ENCODE measurements at regions not wholly inside any gene's neighbourhood (a gene's known extent, or its start where the extent isn't known, plus 50 kb on each side); places are given as distances from the start of the nearest gene placed in this dataset.

DNA sequence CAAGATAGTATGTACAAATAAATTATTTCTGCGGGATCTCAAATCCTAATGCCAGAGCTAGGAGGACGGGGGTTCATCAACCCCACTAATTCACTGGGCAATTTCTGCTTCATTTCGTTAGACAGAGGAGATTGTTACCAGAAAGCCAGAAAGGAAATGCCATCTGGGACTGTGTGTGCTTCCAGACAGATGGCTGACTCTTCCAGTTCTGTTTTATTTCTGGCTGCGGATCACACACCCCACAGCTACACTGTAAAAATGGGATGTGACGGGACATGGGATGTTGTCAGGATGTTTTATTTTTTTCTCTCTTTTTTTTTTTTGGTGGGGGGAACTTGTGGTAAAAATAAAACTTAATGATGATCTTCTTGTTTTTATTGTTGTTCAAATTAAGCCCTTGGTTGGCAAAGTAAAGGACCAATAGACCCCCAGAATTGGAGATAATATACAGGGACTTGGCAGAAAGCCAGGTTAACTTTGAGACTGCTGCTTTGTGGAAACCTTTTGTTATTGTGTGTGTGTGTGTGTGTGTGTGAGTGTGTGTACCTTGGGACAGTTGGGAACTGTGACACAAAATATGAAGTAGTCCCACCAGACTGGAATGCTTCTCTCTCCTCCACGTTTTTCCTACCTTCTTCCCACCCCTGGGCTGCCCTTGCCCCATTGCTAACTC is 114.5 kb downstream of the NUF2 start:
- Histone ChIP-seq H3K36me3 (no peaks in the 10 kb centered on the region), H3K4me1 (no peaks in the 10 kb centered on the region), H3K27ac (no peak overlapping the region), H3K27me3 (no peaks in the 10 kb centered on the region), H3K9me3 (no peaks in the 10 kb centered on the region), H3K4me3 (no peak overlapping the region)
- WGBS, 2 donors: 62 to 63% methylated on average over 6 of the region's 6 CpGs
- TF ChIP-seq, protein P1, sequence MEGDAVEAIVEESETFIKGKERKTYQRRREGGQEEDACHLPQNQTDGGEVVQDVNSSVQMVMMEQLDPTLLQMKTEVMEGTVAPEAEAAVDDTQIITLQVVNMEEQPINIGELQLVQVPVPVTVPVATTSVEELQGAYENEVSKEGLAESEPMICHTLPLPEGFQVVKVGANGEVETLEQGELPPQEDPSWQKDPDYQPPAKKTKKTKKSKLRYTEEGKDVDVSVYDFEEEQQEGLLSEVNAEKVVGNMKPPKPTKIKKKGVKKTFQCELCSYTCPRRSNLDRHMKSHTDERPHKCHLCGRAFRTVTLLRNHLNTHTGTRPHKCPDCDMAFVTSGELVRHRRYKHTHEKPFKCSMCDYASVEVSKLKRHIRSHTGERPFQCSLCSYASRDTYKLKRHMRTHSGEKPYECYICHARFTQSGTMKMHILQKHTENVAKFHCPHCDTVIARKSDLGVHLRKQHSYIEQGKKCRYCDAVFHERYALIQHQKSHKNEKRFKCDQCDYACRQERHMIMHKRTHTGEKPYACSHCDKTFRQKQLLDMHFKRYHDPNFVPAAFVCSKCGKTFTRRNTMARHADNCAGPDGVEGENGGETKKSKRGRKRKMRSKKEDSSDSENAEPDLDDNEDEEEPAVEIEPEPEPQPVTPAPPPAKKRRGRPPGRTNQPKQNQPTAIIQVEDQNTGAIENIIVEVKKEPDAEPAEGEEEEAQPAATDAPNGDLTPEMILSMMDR (IDR thresholded peaks at IDR 0.05): no peak
- DNase-seq (no peak), ATAC-seq (no peak), FAIRE-seq (no peak)
- intact Hi-C loops (cut with DNase I): no loop called here

DNA sequence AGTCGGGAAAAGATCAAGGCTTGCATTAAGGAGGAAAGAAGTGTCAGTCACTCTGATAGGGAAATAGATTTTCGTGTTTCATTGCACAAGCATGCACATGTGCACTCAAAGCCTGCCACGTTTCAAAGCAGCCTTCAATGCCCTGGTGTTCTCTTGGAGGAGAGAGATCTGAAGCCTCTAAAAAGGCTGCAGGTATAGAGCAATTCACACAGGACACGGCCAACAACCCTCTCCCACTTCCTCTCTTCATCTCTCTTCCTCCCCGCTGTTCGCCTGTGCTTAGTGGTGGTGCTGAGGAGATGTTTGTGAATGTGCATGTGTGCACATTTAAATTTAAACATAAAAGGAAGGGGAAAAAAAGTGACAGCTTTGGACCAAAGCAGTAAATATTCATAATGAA is 117.7 kb downstream of the NUF2 start:
- FAIRE-seq (no peak), DNase-seq (no peak), ATAC-seq (no peak)
- H3K9me3 ChIP-seq: no peaks in the 10 kb centered on the region
- WGBS, 2 donors: 33 to 41% methylated on average over 6 of the region's 6 CpGs
- no peak overlapping the region for H3K27ac ChIP-seq
- TF ChIP-seq, protein P1 (IDR thresholded peaks at IDR 0.05): no peak
- intact Hi-C loops (cut with DNase I): no loop called here
- no peaks in the 10 kb centered on the region for H3K27me3 ChIP-seq
- H3K4me1 ChIP-seq: no peaks in the 10 kb centered on the region
- H3K36me3 ChIP-seq: no peaks in the 10 kb centered on the region
- H3K4me3 ChIP-seq: no peak overlapping the region

DNA sequence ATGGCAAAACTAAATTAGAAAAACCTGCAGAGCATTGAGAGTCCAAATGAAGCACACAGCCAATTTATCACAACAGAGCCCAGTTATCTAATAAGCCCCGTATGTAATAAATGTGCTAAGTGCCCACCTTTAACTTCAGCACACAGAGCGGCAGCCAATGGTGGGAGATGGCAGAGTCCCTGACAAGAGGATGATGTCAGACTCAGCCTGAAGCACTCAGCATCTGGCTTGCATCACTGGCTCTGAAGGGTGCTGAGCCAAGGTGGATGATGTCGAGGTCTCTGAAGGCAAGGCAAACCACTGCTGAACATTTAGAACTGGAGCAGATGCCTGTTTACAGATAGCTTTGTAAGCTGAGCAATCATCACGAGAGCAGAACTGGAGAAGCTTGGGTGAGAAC is 118.3 kb downstream of the NUF2 start:
- no peak for FAIRE-seq
- no peaks in the 10 kb centered on the region for H3K27me3 ChIP-seq
- TF ChIP-seq, protein P1 (IDR thresholded peaks at IDR 0.05): no peak
- intact Hi-C loops (cut with DNase I): no loop called here
- no peak overlapping the region for H3K27ac ChIP-seq
- WGBS, 2 donors: 53 to 59% methylated on average over 4 of the region's 4 CpGs
- H3K36me3 ChIP-seq: no peaks in the 10 kb centered on the region
- H3K4me3 ChIP-seq: no peak overlapping the region
- H3K9me3 ChIP-seq: no peaks in the 10 kb centered on the region
- DNase-seq: no peak
- H3K4me1 ChIP-seq: no peaks in the 10 kb centered on the region
- ATAC-seq: no peak

DNA sequence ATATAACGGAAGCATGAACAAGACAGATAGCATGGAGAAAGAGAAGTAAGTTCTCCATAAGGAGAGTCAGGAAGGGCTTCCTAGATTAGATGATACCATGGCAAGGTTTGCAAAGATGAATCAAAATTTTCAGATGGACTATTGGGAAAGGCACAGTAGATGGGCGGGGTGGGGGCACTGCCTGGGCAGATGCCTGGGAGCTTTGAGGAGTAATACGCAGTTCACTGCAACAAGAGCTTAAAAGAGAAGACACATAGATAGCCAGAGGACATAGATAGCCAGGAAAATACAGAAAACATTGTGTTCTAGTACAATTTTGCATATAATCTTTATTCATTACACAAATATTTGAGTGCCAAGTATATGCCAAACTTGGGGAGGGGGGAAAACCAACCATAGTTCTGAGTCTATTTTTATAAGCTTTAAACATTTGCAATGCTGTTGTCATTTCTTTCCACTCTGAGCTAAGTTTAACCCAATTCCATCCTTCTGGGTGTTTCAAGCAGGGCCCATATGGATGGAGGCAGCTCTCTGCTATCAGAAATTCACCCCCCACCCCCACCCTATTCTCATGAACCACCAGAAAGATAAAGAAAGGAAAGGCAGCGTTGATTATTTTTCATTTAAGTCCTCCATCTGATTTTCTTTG is 120.6 kb downstream of the NUF2 start:
- no peaks in the 10 kb centered on the region for H3K9me3 ChIP-seq
- no peaks in the 10 kb centered on the region for H3K4me1 ChIP-seq
- DNase-seq (no peak), ATAC-seq (no peak), FAIRE-seq (no peak)
- H3K27me3 ChIP-seq: no peaks in the 10 kb centered on the region
- no peak overlapping the region for H3K4me3 ChIP-seq
- TF ChIP-seq, protein P1 (IDR thresholded peaks at IDR 0.05): no peak
- intact Hi-C loops (cut with DNase I): no loop called here
- WGBS, 2 donors: 74 to 87% methylated on average over 4 of the region's 4 CpGs
- no peaks in the 10 kb centered on the region for H3K36me3 ChIP-seq
- no peak overlapping the region for H3K27ac ChIP-seq

DNA sequence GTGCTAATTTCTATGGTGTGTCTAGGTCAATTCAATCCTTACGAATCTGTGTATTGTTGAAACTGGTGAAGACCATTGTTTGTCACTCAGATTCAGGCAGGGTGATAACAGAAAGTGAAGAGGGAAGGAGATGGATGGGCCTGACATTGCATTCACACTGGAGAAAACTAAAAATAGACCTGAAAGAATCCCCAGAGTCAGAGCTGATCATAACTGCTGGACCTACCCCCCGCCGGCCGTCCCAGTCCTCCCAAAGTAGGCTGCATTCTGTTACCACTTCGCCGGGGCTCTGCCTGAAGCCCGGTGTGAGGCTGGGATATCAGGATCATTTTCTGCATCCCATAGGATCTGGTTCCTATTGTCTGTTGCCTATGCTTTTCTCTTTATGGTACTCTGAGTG is 121.1 kb downstream of the NUF2 start:
- no peaks in the 10 kb centered on the region for H3K36me3 ChIP-seq
- ATAC-seq (no peak), DNase-seq (no peak), FAIRE-seq (no peak)
- H3K9me3 ChIP-seq: no peaks in the 10 kb centered on the region
- intact Hi-C loops (cut with DNase I): no loop called here
- TF ChIP-seq, protein P1 (IDR thresholded peaks at IDR 0.05): no peak
- whole genome bisulfite sequencing, 2 donors: 73 to 78% methylated on average over 7 of the region's 7 CpGs
- no peak overlapping the region for H3K4me3 ChIP-seq
- H3K27me3 ChIP-seq: no peaks in the 10 kb centered on the region
- no peak overlapping the region for H3K27ac ChIP-seq
- H3K4me1 ChIP-seq: no peaks in the 10 kb centered on the region
